ENCODE measurements at regions not wholly inside any gene's neighbourhood (a gene's known extent, or its start where the extent isn't known, plus 50 kb on each side); places are given as distances from the start of the nearest gene placed in this dataset.

DNA sequence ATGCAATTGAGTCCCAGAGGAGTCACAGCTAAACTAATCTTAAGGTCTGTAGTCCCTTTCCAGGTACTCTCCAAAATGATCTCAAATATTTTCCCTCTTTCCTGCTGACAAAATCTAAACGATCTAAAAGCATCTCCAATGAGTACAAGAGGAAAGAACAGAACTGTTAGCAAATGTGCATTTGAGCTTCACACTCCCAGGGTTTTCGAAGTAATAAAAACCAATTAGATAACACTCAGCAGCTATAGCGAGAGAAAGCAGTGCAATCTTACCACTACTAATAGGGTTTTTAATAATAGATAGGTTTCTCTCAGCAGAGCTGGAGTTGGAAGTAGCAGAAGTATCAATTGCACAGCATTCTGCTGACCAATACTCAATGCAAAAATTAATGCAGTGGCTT is 995.4 kb downstream of the TUSC7 start:
- DNase-seq (ENCODE audit: extremely low spot score, insufficient read length, low read depth) (no peak), FAIRE-seq (no peak)

DNA sequence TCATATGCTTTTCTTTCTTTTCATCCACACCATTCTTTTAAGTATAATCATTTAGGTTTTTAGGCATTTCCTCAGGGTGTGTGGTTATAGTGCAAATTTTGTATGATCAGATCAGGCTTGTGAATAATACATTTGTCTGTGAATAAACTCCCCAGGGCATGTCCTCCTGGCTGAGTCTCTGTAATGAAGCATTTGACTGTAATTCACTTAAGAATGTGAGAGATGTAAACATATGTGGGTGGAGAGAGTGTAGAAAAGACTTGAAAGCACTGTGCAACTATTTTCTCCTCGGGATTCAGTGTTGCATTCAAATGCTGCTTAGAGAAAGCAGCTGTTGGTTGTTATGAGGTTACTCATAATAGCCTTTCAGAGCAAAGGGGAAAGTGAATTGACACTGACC is 996.5 kb downstream of the TUSC7 start:
- FAIRE-seq (no peak), DNase-seq (ENCODE audit: extremely low spot score, insufficient read length, low read depth) (no peak)

DNA sequence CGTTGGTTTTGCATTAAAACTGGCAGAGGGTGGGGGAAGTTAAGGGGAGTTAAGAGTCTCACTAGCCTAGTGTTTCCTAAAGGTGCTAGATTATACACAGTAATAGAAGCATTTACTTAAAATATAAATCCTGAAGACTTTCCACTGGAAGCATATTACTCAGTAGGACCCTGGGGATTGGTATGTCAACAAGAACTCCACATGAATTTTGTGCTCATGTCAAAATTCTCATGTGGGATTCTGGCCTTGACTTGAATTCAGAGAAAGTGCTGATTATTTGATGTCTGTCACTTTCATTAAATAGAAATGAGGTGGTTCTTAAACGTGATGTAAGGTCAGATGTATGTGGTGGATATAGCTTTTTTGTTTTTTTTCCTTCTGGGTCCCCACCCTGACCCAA is 997.2 kb downstream of the TUSC7 start:
- no peak for FAIRE-seq
- no peak for DNase-seq (ENCODE audit: extremely low spot score, insufficient read length, low read depth)

DNA sequence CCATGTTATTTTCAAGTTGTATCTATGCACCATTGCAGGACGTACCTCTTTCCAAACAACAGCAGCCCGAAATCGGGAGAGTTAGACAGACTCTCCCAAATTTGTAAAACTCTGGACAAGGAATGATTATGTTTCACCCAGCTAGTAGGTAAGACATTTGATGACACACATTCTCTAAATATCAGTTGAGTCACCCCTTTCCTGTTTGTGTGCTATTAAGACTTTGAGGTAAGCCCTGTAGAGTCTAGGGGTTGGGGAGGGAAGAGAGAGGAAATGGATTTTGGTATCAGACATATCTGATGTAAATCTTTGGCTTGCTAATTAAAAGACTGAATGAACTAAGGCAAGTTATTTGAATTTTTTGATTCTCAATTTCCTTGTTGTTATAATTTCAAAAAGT is 999.0 kb downstream of the TUSC7 start:
- no peak for FAIRE-seq
- DNase-seq (ENCODE audit: extremely low spot score, insufficient read length, low read depth) = no peak

DNA sequence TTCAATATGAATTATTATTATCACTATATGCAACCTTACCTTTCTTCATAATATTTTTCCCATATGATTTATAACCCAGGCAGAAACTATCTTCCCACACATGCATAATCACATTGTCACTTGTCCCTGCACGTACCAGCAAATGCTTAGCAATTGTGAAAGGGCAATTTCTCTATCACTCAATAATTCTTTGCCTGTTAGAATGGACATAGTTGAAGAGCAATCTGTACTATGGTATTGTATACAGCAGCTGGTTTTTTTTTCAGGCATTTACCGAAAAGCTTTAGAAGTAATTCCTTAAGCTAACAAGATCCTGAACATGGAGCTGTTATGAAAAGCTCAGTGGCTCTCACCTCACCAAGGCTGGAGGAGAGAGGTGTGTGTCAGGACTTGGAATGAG is 999.5 kb downstream of the TUSC7 start:
- DNase-seq (ENCODE audit: extremely low spot score, insufficient read length, low read depth) (no peak), FAIRE-seq (no peak)

DNA sequence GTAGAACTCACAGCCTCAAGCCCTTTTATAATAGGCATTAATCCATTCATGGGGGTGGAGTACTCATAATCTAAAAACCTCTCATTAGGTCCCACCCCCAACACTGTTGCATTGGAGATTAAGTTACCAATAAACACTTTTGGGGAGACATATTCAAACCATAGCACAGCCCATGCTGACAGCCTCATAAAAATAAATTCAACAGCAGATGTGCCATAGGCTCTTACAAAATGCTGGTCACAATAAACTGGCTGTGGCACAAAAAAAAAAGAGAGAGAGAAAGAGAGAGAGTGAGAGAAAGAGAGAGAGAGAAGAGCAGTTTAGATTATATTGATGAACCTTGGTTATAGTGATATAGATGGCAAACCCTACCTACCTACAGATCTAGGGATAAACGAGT is 1000.9 kb downstream of the TUSC7 start:
- FAIRE-seq (no peak), DNase-seq (ENCODE audit: extremely low spot score, insufficient read length, low read depth) (no peak)

DNA sequence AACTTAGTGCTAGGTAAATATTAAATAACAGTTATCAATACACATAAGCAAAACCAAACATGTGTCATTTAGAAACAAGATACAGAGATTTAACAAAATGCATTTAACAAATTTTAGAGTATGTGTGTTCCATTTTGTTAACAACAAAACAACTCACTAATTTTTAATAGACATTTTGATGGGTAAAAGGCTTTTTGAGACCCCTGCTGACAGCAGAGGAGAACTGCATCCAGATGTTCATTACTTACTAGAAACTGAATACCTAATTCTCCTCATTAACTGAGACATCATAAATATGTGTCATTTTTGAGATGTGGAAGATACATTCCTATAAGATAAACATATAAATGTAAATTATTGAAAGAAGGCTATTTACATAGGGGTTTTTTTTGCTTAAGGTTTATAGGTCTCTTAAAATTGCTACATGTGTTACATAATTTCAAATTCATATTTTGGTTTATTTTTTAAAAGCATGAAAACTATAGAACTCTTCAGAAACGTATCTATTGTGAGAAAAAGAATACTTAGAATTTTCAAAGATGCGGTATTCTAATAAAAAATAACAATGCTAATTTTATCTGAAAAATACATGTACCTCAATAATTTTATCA is 1009.8 kb downstream of the TUSC7 start:
- no peak for FAIRE-seq
- peak; percentile 0 for DNase-seq (ENCODE audit: extremely low spot score, insufficient read length, low read depth)

DNA sequence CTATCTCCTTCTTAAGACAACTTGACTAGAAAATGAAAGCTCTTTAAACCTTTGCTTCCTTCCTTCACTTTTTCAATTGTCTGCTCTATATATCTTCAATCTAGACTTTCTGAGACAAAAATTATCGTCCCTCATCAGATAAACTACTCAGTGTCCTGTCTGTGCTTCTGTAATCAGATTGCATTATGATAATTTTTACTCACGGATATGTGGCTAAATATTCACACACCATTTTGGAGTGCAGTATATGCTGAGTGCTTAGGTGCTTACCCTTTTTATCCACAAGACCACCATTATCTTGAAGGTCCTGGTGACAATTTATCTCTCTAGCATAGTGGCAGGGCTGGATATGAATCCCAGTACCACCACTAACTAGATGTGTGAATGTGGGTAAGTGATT is 1012.3 kb downstream of the TUSC7 start:
- no peak for FAIRE-seq

DNA sequence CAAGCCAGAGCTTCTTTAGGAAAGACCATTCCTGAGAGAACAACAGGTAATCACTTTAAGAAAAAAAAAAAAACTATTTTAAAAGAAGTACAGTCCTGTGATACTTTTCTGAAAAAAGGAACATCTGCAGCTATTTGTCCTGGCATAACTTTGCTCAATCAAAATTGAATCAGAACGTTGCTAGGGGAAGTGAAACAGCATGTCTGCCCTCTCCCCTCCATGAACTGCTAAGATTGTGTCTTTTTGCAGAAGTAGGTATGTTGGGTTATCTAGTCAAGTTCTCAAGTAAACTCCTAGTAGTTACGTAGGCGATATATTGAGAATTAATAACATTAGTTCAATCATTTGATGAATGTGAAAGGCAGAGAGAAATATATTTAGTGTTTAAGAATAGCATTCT is 1013.3 kb downstream of the TUSC7 start:
- FAIRE-seq (no peak), DNase-seq (ENCODE audit: extremely low spot score, insufficient read length, low read depth) (no peak)

More for the DNA sequence above, 1012.3 kb downstream of the TUSC7 start:
- DNase-seq (ENCODE audit: extremely low spot score, insufficient read length, low read depth) = no peak

DNA sequence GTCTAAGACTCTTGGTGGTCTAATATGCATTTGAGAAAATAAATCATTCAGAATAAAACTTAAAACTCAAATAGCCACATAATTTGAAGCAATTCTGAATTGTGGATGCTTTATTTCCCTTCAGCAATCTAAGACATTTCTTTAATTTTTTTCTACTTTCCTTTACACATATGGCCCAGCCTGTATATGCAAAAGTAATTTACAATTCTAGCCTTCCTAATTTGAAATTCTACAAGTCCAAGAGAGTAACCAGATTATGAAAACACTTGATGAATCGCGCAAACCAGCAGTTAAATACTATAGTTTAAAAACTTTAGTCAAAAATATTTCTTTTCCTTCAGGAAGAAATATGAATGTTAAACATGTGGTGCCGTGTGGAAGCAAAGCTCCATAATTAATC is 1014.2 kb downstream of the TUSC7 start:
- FAIRE-seq = no peak

DNA sequence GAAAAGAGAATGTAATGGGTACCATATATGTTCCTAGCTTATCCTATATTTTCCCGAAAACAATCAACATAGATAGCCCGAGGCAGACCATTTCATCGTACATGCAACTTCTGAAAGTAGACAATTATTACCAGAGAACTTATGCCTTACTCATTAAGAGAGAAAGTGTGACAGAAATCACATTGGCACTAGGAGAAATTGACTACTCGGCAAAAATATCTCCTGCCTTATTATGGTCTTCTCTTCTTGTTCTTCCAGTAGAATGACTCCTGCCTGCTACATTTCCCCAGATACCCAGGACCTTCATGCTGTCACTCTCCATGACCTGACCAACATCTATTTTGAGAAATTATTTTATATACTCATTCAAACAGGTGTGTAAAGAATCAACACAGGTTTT is 1015.7 kb downstream of the TUSC7 start:
- DNase-seq (ENCODE audit: extremely low spot score, insufficient read length, low read depth) (no peak), FAIRE-seq (no peak)

More for the DNA sequence above, 1014.2 kb downstream of the TUSC7 start:
- DNase-seq (ENCODE audit: extremely low spot score, insufficient read length, low read depth) = no peak

DNA sequence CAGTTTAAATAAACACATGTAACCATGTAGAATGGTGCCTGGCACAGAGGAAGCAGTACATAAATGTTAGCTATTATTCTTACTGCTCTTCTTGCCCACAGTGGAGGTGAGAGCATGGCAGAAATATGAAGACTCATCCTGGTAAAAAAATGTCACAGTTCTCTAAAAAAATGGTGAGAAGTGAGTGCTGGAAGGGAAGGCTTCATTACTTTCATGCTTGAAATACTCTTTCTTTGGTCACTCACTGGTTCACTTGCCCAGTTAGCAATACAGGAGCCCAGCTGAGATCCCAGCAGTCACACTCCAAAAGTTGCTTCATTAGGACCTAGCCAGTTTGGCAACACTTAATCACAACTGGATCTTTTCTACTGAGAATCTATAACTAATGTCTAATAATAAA is 1017.2 kb downstream of the TUSC7 start:
- DNase-seq (ENCODE audit: extremely low spot score, insufficient read length, low read depth) = no peak
- no peak for FAIRE-seq

DNA sequence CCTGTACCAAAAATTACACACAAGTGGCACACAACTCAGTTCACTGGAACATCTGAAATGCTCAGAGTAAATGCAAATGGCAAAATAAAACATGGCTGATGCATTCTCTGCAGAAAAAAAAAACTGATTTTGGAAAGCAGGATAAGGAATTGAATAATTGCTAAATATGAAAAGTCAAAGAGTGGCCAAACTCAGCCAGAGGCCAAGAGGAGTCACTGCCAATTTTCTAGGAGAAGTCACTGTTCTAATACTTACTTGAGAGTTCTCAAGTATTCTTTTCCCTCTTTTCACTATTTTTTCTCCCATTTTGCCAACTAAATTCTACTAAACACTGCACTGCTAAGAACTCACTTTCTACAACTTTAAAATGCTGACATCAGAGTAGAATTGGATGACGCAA is 1018.6 kb downstream of the TUSC7 start:
- no peak for DNase-seq (ENCODE audit: extremely low spot score, insufficient read length, low read depth)
- FAIRE-seq = no peak

DNA sequence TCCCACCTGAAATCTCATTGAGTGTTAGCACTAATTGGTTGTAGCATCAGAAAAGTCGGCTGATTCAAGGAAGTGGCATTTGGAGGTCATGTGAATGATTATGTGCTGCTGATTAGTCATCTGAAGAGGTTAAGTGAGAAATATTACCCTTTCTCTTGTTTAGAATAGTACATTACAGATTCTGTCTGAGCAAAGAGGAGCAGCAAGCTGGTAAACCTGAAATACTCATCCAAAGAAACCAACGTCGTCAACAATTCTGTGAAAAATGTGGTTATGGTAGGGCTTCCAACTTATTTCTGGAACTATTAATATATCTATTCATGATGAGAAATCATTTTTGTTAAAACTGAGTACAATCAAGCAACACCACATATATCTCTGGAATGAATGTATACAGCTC is 1024.9 kb downstream of the TUSC7 start:
- DNase-seq (ENCODE audit: extremely low spot score, insufficient read length, low read depth) (no peak), FAIRE-seq (no peak)

DNA sequence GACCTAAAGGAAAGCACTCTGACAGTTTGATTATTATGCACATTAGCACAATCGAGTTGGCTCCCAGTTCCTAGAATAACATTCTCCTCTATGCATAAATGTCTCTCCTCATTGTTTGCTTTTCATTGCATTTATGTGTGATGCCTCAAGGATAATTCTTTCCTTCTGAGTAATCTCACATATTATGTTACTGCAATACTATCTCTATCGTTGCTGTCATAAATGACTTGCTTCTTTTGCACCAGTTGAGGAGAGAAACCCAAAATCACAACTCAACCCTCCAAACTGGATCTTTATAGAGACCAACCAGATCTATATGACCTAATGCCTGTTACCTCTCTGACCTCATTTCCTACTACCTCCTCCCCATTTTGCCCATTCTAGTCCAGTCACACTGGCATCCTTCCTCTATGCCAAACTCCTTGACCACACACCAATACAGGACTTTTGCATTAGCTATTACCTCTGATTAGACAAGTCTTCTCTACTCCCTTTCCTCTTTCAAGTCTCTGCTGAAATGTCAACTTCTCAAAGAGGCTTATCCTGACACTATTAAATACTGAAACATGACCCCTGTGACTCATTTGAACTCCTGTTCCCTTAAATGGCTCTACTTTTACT is 1026.0 kb downstream of the TUSC7 start:
- FAIRE-seq (no peak), DNase-seq (ENCODE audit: extremely low spot score, insufficient read length, low read depth) (no peak)

DNA sequence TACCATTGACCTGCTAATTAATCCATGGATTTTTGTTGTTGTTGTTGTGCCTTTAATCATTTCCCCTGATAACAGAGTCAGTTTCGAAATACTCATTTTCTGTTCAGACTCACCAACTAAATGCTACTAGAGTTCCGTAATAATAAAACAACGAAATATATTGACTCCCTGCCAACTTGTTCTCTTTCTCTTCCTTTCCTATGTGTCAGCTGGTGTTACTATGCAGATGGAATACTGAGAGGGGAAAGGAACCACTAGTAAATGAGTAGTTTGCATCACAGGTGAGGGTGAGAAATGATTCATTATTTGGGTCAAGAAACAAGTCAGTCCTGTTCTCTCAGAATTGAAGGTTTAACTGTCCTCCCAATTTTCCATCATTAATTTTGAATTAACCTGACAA is 1027.3 kb downstream of the TUSC7 start:
- DNase-seq (ENCODE audit: extremely low spot score, insufficient read length, low read depth) (no peak), FAIRE-seq (no peak)

DNA sequence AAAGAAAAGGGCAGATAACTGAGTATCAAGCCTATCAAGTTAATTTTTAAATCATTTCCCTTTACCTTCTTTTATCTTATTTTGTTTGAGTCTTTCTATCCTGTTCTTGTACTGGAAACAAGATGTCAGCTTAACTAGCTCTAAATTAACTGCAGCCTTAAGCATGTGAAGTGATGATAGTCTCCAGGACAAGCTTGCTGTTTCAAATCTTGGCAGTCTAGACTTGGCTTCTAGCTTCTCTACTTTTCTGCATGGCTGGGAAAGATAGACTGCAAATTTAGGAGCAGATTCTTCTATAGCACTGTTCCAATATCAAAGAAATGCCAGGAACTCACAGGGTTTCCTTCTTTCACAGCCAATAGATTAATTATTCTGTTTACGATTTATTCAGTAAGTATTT is 1034.4 kb downstream of the TUSC7 start:
- DNase-seq (ENCODE audit: extremely low spot score, insufficient read length, low read depth) = no peak
- FAIRE-seq = no peak

DNA sequence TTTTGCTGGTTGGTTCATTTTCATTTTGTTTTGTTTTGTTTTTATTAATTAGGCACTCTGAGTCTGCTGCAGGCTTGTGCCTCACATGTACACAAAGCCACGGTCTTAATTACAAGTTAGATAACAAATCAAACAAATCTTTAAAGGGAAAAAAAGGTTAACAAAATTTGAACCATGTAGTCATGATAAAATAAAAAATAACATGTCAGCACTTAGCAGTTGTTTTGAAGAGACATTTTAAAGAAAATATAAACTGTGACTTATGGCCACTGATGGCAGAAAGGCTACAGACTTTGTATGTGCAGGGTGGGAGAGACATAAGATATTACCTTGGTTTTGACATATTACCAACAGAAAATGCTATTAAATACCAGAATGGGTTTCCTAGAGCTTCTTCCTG is 1035.4 kb downstream of the TUSC7 start:
- DNase-seq (ENCODE audit: extremely low spot score, insufficient read length, low read depth) (no peak), FAIRE-seq (no peak)

DNA sequence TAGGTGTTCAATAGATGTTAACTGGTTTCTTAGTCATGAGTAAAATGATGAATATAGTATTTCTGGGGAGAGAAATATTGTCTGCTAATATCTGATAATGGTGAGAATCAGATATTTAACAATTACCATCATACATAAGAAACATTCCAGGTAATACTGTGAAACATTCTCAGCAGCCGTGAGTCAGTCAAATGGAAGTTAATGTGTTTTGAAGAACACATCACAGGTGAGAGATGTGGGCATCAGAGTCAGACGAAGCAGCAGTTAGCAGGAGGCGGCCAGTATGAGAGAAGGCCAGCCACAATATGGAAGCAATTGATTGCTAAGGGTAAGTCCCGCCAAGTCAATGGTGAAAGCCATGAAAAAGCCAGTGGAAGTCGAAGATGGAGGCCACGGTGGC is 1035.9 kb downstream of the TUSC7 start:
- DNase-seq (ENCODE audit: extremely low spot score, insufficient read length, low read depth) = no peak
- FAIRE-seq = no peak

DNA sequence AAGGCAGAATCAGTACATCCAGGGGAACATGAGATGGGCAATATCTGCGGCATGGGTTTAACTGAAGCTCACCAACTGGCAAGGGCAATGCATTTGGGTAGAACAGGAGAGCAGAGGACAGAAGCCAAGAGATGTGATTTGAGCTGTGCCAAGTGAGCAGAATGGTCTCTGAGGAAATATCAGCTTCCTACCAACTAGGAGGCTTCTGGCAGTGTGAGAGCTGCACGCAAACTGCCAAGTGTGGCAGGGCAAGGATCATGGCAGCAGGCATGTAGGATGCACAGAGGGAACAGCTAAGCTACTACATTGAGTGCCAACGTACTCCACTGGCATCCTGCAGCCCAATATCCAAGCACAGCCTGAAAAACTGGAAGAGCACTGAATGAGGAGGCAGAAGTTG is 1036.5 kb downstream of the TUSC7 start:
- DNase-seq (ENCODE audit: extremely low spot score, insufficient read length, low read depth) (no peak), FAIRE-seq (no peak)

DNA sequence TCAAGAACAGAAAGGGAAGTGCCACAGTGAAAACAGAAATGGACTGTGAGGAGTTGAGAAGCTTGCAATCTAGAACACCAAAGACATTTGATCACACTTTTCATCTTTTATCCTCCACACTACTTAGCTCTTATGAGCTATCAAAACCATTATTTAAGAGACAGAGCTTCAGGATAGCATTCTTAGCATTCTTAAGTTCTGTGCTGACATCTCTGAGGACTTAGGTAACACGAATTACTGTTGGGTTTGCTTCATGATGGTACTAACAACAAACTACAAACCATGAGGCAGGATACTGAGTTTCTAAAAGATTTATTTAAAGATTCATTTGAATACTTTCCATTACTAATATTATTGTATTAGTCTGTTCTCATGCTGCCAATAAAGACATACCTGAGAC is 1038.6 kb downstream of the TUSC7 start:
- DNase-seq (ENCODE audit: extremely low spot score, insufficient read length, low read depth) = no peak

DNA sequence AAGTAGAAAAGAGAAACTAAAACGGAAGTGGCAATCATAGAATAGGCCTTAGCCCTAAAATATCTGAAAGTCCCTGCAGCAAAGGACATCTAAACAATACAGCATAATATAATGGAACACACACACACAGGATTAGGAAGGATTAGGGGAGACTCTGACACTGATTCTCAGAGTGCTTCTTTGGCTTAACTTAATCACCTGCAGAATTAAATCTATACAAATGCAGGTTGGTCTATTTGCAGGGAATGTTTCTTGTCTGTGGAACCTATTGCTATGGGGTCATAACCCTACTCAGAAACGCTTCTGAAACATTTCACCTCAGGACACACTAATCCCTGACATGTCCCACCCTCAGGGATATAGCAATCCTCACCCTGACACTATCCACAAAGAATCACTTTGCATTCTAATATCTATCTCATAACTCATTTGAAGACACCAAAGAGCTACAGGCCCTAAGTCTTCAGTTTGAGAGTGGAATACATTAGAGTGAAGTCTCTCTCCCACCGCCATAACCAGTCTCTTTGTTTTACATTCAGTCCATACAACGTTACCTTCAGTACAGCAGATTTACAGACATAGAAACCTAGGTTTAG is 1041.2 kb downstream of the TUSC7 start:
- DNase-seq (ENCODE audit: extremely low spot score, insufficient read length, low read depth) = no peak
- FAIRE-seq = no peak

More for the DNA sequence above, 1038.6 kb downstream of the TUSC7 start:
- FAIRE-seq = no peak
